Stimulated activated CD8-positive, alpha-beta memory T cell treated with anti-CD3 and anti-CD28 coated beads, Interleukin-7, amount 100 ng/mL, for 24 hours (primary cell): ENCODE measurements at regions not wholly inside any gene's neighbourhood (a gene's known extent, or its start where the extent isn't known, plus 50 kb on each side); places are given as distances from the start of the nearest gene placed in this dataset.
A peak's percentile ranks its signal among the peaks of the same experiment; 100 is the strongest.
"Not testable (repeated sequence)": the region's sequence is repeated elsewhere in the genome, so short reads cannot be mapped to it uniquely, and the experiment has no call there.

Source experiments
- DNase-seq: peaks from one replicate; pipeline ENCODE4 v3.0.0-alpha.2; 2020; ENCODE audit warnings: low read depth

GRCh38 chr3:14252321-14253021 is 73.9 kb downstream of the LSM3 start:
- no peak for DNase-seq

DNA sequence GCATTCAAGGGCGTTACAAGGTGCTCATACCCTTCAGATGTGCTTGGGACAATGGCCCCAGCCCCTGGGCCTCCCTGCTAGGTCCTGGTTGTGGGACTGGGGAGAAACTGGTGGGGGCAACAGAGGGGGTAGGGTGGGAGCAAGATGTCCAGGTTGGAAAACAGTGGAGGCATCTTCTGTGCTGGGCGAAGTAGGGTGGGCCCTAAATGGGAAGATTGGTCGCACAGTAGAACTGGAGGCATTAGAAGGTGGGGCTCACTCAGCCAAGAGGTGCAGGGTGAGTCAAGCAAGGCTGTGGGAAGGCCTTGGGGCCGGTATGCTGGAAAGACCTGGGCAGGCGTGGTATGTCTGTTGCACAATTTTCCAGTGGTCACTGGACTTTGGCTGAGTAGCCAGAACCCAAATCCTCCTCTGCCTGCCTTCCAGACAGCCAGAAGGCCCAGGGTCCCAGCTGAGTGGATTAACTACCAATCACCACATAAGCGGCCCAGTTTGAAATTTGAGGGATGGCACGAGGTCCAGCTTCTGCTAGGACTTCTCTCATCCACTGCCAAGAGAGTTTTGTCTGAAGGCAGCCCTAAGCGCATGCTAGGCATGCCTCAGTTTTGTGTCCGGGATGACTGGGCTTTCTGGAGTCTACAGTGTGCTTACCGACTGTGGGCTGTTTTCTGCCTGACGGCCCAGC is 74.5 kb downstream of the LSM3 start:
- no peak for DNase-seq

DNA sequence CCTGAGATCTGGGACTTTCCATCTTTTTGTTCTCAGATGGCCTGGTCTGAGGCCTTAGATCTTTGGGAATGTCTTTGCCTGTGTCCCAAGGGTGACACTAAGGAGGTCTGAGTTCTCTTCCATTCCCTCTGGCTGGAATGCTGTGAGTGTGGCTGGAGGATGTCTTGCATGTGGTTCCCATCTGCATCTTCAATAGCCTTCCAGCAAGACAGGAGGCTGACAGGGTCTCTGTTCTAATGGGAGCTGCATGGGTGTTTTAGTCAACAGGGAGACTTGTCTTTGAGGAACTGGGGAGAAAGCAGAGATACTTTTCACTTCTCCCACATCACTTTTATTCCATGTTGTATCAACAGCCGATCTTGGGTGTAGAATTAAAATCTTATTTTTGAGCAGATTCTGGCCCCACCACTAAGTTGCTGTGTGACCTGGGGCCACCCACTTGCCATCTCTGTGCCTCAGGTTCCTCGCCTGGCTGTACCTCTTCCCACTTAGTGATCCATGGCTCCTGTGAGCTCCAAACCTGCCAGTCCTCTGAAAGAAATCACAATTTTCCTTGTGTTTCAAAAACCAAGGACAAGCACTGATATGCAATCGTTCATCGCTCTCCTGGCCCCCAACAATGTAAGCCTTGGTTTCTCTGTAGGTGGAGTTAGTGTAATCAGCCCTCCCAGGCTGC is 75.2 kb downstream of the LSM3 start:
- no peak for DNase-seq

GRCh38 chr3:14254812-14255702 is 76.4 kb downstream of the LSM3 start:
- no peak for DNase-seq

GRCh38 chr3:14256046-14256445 is 77.4 kb downstream of the LSM3 start:
- DNase-seq, result no peak

DNA sequence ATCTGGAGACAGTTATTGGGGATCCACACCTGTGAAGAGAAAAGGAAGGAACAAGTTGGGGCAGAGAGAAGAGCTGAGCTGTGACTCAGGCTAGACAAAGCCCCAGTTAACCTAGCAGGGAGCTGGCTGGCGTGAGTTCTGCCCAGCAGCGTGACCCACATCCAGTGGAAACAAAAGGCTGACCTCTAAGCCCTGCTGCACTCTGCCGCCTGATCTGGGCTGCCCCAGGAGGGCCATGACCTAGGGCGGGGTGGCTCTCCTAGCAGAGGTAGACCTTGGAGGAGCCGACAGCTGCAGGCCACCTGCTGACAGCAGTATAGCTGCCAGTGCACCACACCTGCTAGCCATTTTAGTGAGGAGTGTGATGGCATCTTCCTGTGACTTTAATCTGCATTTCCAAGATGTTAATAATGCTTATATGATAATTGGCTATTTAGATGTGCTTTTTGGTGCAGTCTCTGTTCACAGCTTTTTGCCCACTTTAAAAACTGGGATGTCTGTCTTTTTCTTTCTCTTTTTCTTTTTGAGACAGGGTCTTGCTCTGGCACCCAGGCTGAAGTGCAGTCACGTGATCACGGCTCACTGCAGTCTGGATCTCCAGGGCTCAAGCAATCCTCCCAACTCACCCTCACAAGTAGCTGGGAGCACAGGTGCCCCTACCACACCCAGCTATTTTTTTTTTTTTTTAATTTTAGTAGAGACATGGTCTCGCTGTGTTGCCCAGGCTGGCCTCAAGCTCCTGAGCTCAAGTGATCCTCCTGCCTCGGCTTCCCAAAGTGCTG is 78.1 kb downstream of the LSM3 start:
- DNase-seq, result no peak

DNA sequence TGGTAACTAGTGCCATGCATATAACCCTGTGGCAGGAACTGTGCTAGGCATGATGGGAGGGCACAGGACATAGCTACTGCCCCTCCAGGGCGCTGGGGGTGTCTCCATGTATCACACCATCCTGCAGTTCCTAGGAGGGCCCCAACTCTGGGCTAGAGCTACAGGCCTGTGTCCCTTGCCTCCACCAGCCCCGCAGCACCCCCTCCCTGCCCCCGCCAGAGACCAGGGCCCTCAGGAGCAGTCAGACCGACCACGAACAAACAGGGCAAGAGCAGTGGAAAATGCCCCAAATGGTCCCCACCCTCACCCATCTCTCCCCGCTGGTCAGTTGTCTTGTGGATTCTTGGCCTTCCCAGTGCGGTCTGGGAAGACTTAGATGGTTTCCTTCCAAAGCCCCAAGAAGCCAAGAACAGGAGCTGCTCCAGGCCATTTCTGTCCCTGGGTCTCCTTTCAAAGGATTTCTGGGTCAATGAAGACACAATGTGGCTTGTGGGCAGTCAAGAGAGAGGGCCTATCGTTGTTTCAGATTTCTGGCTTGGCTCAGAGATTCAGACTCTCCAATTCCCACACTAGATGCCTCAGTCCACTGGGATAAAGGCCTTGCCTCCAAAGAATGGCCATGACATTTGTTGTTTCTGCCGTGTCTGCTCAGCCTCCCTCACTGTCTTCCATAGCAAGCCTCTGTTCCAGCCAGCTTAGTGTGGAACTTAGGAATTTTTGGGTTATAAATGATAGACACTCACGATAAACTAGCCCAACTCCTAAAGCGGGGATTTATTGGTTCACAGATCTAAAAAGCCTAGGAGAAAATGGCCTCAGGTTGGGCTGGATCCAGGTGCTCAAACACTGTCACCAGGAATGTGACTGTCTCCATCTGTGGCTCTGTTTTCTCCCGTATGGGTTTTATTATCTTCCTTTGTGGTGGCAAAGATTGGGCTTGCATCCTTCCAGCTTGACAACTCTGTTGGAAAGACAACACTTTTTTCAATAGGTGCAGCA is 80.6 kb downstream of the LSM3 start:
- DNase-seq, result no peak

GRCh38 chr3:14260463-14260862 is 81.8 kb downstream of the LSM3 start:
- no peak for DNase-seq

GRCh38 chr3:14261229-14261628 is 82.6 kb downstream of the LSM3 start:
- DNase-seq, result peak; percentile 61

GRCh38 chr3:14262212-14262611 is 83.6 kb downstream of the LSM3 start:
- no peak for DNase-seq

DNA sequence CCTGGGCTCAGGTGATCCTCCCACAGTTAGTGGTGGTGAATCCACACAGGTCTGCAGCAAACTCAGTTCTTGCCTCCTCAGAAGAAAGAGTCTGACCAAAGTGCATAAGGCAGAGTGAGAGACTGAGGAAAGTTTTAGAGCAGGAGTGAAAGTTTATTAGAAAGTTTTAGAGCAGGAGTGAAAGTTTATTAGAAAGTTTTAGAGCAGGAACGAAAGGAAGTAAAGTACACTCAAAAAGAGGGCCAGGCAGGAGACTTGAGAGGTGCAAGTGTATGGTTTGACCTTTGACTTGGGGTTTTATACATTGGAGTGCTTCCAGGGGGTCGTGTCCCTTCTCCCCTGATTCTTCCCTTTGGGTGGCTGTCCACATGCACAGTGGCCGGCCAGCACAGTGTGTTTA is 84.2 kb downstream of the LSM3 start:
- DNase-seq, result no peak

- no peak for DNase-seq
Observed at GRCh38 chr3:14263317-14264005, 84.8 kb downstream of the LSM3 start.

DNA sequence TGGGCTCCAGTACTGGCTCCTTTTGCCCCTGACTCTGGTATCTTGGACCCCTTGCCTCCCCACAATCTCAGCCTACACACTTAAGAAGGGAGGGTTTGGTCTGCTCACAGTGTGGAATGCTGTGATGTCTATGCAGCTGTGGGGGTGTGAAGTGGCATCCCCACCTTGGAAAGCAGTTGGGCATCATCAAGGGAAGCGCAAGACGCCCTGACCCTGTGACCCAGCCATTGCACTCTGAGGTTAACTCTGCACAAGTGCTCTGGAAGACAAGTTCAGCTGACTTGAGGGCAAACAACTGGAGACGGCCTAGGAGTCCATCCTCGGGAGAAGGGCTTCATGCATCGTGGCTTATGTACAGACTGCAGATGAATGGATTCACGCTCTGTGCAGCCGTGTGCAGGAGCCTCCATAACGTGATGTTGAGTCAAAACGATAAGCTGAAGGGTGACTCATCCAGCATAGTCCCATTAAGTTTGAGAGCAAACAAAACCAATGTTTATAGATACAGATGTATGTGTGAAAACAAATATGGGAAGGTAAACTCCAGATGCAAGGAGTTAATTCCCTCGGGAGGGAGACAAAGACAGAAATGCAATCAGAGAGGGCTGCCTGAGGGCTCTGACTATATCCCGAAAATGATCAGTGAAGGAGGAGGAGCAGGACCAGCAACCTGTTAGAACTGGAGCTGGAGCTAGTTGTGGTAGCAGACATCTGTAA is 86.8 kb downstream of the LSM3 start:
- no peak for DNase-seq

DNA sequence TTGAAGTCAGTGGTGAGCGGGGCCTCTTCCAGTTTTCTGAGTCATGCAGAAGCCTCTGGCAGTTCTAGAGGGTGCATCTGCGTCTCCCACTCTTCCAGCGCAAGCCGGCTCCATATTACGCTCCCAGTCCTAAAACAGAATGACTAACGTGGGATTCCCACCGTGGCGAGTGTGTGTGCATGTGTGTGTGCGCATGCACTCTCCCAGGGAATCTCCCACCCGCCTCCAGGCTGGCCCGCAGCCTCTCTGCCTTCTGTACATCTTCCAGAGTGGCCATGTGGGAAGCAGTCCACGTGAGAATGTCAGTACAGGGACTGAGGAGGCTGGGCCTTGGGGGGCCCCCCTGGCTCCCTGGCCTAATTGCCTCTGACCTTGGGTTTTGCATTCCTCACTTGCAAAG is 87.7 kb downstream of the LSM3 start:
- DNase-seq, result no peak

- DNase-seq, result no peak
Observed at GRCh38 chr3:14267976-14268375, 89.4 kb downstream of the LSM3 start.

DNA sequence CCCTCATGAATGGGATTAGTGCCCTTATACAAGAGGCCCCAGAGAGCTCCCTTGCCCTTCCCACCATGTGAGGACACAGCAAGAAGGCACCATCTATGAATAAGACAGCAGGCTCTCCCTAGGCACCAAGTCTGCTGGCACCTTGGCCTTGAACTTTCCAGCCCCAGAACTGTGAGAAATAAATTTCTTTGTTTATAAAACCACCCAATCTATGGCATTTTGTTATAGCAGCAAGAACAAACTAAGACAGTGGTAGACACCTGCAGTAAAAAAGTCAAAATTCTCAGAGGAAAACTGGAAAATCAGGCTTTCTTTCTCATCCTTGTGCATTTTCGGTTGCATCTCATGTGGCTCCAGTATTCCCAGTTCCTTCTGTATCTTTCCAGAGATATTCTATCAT is 90.3 kb downstream of the LSM3 start:
- DNase-seq, result no peak

- DNase-seq, result not testable (repeated sequence)
Observed at GRCh38 chr3:14272041-14272958, 93.7 kb downstream of the LSM3 start.
